Glomerular endothelial cell (primary cell): ENCODE measurements at regions not wholly inside any gene's neighbourhood (a gene's known extent, or its start where the extent isn't known, plus 50 kb on each side); places are given as distances from the start of the nearest gene placed in this dataset.
"Not testable (repeated sequence)": the region's sequence is repeated elsewhere in the genome, so short reads cannot be mapped to it uniquely, and the experiment has no call there.

Experiments
- DNase-seq: peaks from one replicate; pipeline ENCODE4 v3.0.0-alpha.2; 2011; ENCODE audit warnings: low read depth, low spot score; ENCODE audit errors: extremely low read depth

DNA sequence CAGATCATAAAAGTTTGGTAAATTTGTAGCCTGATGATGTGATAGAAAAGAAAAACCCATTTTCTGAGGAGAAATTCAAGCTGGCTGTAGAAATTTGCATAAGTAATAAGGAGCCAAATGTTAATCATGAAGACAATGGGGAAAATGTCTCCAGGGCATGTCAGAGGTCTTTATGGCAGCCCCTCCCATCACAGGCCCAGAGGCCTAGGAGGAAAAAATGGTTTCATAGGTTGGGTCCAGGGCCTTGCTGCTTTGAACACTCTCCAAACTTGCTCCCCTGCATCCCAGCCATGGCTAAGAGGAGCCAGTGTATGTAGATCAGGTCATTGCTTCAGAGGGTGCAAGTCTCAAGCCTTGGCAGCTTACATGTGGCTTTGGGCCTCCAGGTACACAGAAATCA is 903.9 kb upstream of the ADAMTS5 start:
- not testable (repeated sequence) for DNase-seq

DNA sequence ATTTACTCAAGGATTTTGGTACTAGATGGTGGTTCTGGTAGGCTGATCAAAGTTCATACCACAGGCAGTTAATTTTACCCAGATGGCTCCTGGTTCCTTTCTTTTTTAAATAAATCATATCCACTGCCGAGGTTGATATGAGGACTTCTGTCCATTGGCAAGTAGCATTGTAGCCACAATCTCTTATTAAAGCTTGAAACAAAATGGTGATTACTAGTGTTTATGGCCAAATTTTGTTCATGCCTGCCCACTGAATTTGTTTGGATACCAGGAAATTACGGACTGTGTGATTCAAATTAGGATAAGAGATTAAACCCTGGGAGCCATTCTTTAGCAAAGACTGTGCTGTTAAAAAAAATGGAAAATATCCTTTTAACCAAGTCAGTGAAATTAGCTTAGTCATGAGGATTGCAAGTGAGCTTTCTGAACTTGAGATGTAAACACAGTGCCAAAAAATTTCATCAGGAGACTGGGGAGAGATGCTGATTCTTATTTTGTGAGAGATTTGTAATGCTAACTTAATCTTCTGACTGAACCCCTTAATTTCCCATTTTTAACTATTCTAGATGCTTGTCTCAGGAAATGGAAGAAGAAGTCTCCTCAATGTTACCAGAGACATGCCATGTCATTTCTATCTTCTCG is 893.5 kb upstream of the ADAMTS5 start:
- not testable (repeated sequence) for DNase-seq

DNA sequence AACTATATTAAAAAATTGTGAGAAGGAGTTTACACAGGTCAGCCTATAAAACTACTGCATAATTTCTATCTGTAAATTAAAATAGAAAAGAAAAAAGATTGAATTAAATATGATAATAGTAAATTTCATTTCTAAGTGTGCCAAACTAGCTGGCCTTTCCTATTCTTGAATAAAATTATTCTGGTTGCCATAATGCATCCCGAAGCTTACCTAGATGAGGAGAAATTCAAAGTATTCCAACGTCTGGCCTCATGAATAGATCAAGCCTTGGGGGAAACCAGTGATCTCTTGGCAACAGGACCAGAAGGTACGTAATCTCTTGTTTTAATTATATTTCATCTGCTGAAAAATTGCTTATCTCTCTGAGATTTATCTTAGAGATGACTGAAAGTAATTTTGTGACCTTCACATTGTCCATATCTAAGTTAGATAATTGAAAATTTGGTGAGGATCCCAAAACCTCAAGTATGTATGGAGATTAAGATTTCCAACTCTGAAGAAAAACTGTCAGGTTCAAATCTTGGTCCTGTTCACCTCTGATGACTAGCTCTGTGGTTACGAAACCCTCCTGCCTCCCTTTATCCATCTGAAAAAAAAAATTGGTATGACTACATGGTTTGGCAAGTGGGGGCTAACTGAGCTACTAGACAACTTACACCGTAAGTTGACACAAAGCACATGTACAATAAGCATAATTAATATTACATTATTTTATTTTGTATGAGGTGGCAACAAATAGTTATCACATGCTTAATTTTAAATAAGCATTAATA is 891.4 kb upstream of the ADAMTS5 start:
- DNase-seq, result not testable (repeated sequence)

DNA sequence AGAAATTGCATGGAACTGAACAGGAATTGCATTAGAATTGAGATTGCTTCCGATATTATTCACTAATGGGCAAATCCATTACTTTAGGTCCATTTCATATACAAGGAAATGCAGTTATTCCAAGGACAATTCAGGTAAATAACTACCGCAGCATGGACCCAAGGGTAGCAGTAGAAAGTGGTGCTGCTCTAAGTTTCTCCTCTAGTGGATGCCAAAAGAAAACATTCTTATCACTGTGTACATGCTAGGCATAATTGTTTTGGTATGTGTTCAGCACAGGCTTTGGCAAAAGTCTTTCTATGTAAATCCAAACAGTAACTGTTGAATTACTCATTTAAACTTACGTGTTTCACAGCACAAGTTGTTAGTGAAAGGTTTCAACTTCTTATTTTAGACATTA is 890.1 kb upstream of the ADAMTS5 start:
- DNase-seq, result not testable (repeated sequence)

DNA sequence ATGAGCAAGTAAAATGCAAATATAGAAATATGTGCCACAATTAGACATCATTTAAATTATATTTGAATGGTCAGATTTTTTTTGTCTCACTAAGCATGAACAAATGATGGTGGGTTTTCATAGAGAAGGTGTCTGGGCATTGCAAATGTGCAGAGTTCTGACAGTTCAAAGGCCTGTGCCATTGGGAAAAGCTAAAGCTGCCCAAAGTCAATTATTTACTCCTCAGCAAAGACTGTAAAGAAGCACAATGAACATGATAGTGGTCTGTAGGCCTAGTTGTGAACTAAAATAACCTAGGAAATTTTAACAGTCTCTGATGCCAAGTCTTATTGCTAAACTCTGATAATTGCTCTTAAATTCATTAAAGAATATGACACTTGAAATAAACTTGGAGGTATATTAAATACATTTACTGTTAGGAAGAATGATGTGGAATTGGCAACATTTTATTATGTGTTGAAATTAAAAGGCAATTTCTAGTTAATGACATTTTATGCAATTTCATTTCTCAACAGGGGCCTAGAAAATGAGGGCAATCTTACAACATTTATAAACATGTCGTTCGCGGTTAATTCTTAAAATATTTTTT is 874.3 kb upstream of the ADAMTS5 start:
- DNase-seq, result no peak

DNA sequence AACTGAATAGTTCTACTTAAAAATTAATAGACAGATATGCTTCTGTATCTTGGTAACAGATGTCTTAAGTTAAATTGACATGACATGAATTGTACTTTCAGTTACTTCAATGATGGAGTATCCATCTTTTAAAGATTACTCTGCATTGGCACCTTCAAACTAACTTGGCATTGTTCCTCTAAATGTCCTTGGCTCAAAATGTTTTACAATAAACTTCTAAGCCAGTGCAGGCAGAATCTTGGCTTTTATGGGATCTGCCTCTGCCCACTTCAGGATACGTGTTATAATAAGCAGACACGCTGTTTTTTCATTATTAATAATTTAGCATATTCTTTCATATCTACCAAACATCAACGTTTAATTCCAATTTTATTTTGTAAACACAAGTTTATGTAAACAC is 873.4 kb upstream of the ADAMTS5 start:
- DNase-seq, result no peak

DNA sequence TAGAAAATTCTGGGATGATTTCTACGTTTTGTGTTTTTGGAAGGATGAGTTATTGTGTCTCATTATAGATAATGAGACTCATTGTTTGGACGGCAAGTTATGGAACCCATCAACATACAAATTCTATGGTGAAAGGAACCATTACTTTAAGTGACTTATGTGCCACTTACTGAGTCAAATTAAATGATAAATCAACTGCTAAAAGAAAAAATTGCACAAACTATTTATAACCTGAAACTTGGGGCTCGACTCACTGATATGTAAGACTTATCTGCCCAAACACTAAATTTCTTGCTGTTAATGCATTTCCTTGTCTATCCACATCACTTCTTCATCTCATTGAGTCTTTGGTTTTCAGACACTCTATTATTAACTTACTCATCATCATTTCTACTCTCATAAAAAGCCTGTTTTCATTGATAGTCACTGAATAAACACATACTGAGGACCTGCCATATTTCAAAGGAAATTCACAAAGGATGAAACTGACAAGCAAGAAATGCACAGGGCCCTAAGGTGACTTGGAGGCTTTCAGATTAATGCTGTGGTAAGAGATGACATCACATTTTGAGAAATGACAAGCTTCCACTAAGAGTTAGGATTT is 872.7 kb upstream of the ADAMTS5 start:
- no peak for DNase-seq

DNA sequence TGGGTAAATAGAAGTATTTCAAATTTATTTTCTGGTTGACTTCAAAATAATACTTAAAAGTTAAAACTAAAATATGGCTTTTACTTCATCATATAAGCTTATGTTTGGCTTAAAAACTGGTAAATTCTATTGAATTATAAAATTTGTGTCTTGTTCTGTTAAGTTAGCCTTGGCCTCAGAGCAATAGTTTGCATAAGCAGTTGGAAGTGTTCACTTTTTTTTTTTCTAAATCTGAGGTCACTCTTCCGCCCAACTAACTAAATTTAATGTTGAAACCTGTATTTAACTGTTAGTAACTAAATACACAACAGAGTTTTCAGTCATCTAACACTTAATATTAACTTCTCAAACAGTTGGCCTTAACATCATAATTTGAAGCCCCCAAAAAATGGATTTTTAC is 871.7 kb upstream of the ADAMTS5 start:
- no peak for DNase-seq

DNA sequence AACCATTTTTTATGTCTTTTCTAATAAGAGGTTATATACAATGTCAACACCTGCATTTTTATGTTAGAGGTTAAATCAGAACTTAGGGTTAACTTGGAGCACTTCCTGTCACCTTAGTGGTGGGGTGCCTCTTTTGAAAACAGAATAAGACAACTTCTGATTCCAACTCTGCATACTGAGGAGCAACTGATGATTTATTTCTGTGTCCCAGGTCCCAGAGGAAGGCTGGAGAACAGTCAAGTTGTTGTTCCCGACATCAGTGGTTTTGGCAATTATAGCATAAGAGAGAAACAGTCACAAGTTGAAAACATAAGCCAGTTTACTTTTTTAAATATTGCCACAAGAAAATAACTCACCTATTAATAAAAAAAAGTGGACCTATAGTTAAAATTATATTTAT is 871.0 kb upstream of the ADAMTS5 start:
- no peak for DNase-seq

DNA sequence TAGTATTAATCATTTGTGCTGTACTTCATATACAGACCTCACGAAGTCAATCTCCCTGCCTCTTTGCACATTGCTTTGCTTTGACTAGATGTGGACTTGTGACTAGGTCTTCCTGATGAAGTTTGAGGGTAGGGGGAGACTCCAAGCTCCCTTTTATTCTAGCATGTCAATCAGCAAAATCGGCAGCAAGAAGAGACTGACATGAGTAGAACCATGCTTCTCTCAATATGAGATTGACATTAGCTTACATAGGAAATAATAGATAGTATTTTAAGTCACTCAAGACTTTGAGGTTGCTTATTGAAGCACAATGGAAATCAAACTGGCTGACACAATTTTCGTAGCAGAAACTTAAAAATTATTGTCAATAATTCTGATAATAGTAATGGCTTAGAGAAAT is 866.4 kb upstream of the ADAMTS5 start:
- no peak for DNase-seq

DNA sequence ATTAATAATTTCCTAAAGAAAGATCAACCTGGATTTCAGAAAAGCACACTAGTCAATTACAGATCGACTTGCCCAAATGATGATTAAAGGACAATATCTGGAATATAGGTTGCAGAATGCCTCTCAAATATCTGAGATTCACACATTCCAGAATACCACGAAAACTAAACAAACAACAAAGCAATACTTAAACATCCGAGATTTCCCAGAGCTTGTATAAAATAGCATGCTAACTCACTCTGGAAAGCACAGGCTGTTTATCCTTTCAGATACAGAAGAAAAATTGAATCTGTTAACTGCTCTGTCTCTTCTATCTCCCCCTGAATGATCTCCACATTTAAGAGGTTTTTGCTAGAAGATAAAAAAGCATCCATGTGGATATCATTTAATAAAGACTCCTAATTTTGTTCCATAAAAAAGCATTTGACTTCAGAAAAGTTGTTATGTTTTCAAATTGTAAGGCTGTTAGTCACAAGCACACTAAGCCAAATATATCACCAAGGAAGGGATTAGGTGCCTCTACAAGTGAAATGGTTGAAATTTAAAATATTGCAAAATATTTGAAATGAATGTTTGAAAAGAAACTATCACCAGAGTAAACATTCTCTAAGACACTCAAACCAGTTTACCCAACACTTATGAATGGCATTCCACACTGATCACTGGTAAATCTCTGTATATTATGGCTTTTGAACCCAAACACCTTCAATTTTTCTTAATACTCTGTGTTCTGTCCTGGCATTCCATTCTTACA is 865.1 kb upstream of the ADAMTS5 start:
- no peak for DNase-seq

DNA sequence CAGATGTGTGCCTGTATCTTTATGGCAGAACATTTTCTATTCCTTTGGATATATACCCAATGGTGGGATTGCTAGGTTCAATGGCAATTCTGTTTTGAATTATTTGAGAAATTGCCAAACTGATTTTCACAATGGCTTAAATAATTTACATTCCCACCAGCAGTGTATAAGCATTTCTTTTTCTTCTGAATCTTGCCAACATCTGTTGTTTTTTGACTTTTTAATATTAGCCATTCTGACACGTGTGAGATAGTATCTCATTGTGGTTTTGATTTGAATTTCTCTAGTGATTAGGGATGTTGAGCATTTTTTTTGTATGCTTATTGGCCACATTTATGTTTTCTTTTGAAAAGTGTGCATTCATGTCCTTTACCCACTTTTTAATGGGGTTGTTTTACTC is 864.3 kb upstream of the ADAMTS5 start:
- DNase-seq, result no peak

DNA sequence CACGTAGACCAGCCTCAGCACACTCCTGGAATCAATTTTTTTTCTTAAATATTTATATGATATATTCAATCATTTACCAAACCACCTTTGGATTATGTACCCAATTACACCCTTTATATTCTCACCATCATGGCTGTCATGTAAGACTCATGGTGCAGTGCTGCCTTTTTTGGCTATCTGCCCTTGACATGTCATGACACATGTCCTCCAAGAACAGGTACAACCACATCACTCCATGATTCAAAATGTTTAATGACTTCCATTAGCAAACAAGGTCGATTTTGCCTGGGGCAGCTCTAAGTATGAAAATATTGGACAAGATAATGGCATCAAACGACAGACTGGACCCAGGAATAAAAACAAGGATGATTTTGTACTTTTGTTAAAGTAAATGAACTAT is 861.1 kb upstream of the ADAMTS5 start:
- DNase-seq, result no peak

DNA sequence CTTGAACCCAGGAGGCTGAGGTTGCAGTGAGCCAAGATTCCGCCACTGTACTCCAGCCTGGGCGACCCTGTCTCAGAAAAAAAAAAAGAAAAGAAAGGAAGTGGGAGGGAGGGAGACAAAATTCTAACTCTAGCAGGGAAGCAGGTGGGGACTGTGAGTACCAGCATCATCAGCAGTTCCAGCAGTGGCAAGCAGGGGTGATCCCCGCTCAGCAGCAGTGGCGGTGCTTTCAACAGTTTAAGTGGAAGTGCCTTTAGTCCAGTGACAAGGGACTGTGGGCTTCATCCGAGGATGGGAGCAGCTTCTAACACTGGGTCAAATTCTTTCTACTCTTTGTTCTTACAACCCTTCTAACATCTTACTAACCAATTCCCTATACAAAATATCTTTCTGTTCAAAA is 858.1 kb upstream of the ADAMTS5 start:
- DNase-seq, result no peak

DNA sequence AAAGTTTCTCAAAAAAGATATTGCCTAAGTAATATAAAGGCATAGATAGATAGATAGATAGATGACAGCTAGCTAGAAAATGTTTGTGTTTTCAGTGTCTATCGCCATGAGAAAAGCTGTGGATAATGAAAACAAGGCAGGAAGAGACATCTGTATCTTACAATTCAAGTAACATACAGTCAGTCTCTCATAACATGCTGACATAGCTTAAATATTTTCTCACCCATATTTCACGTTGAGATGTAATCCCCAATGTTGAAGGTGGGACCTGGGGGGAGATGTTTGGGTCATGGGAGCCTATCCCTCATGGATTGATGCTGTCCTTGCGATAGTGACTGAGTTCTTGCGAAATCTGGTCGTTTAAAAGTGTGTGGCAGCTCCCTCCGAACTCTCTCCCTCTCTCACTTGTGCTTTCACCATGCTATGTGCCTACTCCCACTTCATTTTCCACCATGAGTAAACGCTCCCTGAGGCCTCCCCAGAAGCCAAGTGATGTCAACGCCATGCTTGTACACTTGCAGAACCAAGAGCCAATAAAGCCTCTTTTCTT is 856.8 kb upstream of the ADAMTS5 start:
- DNase-seq, result no peak

DNA sequence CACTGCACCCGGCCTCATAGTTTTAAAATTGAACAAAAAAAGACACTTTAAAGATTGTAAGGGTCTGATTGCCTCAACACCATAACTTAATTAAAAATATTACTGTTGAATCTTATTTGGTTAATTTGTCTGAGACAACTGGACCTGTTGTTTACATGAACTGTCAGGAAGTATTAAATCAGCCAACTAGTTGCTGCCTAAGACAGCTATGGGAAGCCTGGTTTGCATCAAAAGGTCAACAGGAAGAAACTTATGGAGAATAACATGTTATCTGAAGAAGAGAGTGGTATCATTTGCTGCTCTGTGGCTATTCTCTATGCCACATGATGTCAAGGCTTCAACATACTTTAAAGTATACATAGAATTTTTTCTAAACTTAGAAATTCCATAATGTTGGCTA is 853.5 kb upstream of the ADAMTS5 start:
- no peak for DNase-seq

DNA sequence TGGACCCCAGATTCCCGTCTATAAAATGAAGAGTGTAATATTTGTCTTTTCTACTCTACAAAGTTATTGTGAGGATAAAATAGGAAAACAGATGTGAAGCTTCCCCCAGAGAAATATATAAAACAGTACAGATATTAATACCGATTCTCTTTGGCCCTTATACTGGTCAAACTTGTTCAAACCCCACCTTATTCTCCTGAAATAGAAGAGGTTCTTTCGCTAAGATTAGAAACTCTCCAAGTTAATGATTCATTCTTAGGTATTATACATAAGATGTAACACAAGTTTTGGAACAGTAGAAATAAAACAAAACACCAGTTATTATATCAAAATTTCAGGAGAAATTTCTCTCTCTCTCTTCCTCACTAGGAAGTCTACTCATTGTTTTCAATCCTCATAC is 852.4 kb upstream of the ADAMTS5 start:
- DNase-seq, result no peak

DNA sequence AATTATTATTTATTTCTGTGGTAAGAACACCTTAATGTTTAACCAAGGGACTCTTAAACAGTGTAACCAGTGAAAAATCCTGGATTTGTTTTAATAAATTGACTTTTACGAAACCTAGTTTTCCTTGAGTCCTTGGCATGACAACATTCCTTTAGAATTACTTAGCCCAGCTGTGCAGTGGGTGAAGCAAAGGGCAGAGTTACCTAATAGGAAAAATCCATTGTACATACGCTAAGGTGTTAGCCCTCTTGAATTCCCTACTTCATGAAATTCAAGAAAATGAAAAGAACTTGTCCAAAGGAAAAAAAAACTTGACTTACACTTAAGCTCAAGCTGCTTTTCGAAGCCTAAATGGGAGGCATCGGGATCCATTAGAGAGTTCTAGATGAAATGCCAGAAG is 852.0 kb upstream of the ADAMTS5 start:
- DNase-seq, result no peak

DNA sequence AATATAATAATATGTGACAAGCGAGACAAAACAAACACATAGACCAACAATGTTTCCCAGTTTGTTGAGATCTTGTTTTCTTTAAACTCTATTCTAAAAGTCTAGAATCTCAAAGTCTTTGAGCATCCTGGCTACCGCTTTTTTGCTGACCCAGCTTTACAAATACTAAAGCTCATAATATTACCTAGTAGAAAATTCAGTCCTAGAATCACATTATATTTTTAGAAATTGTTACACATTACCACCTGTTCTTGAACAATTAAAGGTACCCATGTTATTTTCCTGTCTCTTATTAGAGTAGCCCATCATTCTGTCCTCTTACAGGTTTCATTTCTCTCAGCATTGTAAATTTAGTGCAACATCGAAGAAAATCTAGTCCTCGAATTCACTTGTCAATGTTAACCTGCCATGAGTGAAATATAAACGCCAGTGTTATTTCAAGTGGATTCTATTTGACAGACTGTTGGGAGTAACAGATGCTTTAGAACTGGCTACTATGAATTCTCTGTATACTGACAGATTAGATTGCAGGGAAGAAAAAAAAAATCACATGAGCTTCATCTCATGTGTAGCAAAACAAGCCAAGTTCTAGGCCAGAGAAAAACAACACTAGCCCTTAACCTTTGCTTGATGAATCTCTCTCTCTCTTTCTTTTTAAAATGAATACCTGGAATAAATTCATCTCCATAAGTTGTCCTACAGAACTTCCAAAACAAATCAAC is 851.2 kb upstream of the ADAMTS5 start:
- no peak for DNase-seq

DNA sequence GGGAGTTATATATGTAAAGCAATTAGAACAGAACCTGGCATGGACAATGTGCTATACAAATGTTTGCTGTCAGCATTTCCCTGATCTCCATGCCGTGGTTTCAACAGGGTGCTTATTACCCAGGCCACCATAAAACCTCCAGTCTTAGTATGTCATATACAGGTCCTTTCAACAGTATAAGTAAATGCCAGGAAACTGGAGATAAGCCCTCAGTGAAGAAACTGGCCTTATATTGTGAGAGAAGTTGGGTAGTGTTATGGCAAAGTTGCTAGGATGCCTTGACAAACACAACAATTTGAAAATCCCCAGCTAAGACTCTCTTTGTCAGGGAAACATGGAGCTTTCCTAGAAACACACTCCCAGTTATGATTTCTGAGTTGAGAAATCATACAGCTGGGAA is 850.2 kb upstream of the ADAMTS5 start:
- DNase-seq, result no peak
